UCSD-AML1 (cell line): ENCODE measurements at regions not wholly inside any gene's neighbourhood (a gene's known extent, or its start where the extent isn't known, plus 50 kb on each side); places are given as distances from the start of the nearest gene placed in this dataset.

Experiments
- DNase-seq: peaks from one replicate; lab custom pipeline; 2025; ENCODE audit not compliant: unreplicated experiment; lab: John Stamatoyannopoulos, UW

DNA sequence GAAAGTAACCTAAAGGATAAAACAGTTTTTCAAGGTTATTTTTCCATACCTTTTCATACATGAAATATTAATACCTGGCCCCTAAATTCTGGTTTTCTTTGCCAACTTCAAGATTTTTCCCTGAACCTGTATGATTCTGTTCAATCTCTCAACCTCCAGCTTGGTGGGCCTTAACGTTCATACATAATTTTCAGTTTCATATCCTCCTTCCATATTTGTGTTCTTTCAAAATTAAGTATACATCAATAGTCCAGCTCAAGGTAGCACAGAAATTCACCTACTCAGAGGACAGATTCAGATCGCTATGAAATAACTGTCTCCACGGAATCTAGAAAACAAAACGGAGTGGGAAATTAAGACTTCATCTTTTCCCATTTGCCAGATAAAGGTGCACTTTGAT, 505.8 kb upstream of the GHITM start:
- DNase-seq = no peak

DNA sequence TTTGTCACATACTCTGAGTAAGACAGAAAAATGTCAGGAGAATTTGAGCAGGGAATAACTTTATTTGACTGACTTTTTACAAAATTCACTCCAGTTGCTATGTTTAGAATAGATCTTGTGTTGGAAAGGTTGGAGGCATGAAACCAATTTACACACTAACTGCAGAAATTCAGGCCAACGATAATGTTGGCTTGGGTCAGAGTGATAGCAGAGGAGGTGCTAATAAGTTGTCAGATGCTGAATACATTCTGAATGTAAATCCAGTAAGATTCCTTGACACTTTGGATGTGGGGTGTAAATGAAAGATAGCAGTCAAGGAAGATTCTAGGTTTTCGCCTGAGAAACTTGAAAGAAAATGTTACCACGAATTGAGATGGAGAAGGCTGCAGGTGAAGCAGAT, 502.5 kb upstream of the GHITM start:
- DNase-seq = no peak

DNA sequence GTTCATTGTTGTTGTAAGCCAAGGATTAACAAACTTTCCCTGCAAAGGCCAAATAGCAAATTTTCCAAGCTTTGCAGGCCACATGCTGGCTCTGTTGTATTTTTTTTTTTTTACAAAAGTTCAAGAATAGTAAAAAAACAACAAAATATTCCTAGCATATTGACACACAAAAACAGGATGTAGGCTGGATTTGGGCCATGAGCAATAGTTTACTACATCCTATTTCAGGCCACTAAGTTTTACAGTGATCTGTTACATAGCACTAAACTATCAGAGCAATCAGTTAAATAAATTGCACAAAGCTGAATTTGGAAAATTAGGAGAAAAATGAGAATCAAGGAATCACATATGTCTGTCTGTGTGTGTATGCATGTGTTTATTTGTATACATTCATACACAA, 491.8 kb upstream of the GHITM start:
- DNase-seq = no peak

DNA sequence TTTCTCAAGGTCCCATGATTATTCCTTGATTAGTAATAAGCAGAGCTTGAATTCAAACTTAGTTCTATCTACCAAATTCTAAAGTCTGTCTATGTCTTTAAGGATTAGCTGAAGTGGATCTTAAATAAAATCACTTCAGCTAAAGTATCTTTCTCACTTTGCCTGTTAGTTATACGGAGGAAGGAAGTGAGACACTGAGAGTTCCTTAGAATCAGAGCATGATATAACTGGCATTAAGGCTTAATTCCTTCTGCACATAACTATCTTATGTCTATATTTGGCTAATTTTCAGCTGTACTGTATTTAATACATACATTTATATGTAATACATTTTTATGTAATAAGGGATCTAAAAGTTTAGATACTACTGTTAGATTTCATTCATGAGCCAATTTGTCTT, 491.1 kb upstream of the GHITM start:
- DNase-seq = no peak

DNA sequence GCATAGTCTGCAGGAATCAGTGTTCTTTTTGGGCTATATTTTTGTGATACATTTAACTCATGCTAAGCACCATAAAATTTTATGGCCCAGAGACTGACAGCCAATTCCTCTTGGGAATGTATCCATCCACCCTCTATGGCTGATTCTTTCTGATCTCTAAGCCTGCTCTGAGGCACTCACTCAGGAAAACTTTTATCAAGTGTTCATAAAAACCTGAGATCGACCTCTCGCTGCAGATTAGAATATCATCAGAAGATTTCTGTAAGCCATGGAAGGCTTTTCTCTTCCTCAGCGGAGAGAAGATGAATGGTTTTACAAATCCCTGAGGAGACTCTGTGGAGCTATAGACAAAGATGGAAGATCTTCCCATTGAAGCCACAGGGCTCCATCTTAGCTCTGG, 489.8 kb upstream of the GHITM start:
- DNase-seq = no peak

DNA sequence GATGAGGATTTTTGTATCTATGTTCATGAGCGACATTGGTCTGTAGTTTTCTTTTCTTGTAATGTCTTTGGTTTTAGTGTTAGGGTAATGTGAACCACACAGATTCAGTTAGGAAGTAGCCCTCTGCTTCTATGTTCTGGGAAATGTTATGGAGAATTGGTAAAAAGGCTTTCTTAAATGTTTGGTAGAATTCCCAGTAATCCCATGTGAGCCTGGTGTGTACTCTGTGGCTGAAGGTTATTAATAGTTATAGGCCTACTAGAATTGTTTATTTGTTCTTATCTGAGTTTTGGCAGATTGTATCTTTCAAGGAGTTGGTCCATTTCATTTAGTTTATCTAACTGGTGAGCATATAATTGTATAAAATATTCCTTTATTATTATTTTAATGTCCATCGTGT, 484.6 kb upstream of the GHITM start:
- DNase-seq = no peak

DNA sequence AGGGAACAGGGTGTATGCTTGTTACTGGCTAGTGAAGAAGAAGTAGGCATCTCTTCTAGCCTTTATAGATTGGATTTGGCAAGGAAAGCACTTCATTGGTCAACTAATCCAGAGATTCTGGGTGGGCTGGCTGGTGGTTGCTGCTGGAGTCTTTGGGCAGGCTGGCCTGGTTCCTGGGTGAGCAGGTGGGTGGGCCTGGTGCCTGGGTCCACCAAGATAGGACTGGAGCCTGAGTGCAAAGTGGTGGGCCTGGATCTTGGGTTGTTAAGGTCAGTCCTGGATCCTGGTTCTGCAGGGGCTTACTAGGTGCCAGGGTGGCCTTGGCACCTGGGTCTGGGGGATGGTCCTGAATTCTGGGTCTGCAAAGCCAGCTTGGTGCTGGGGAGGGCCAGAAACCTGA, 482.4 kb upstream of the GHITM start:
- no peak for DNase-seq

DNA sequence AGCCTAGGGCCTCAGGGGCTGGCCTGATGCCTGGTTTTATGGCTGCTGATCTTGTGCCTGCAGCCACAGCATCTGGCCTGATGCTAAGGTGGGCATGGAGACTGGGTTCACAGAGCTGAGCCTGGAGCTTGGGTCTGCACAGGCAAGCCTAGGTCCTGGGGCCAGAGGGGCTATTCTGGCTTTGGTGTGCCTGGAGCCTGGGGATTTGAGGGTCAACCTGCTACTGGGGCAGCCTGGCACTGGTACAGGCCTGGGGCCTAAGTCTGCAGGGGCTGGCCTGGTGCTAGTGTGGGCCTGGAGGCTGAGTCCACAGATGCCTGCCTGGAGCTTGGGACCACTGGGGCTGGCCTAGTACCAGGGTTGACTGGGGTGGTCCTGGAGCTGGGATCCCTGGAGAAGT, 481.8 kb upstream of the GHITM start:
- DNase-seq = no peak

DNA sequence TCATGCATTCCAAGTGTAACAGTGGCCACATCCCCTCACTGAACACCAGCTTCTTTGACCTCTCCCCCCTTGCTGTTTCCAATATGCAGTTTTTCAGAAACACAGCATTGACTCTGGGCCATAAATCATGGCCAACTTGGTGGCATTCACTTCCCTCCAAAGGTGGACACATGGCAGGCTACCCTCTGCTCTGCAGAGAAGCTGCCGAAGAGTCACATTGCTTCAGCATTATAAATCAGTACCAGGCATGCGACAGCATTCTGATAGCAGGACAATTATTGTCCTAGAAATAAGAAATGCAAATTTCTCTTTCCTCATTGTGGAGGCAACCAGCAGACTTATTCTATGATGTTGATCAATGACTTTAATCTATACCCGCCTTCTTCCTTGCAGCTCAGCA, 475.4 kb upstream of the GHITM start:
- DNase-seq = no peak

DNA sequence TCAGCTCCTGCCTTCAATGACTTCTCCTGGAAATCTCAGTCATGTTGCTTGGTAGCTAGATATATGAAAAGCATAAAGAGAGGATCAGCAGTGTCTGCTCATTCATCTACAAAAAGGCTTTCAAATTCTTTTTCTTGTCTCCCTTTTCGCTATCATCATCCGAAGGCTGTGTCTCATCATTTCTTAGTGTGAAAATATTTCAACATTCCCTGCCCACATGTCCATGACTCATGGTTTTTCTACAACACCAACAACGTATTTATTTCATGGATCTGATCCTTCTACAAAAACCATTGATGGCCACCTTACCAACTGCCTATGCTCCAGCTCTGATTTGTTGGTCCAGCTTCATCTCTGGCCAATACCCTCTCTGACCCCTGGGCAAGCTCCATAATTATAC, 472.5 kb upstream of the GHITM start:
- no peak for DNase-seq

DNA sequence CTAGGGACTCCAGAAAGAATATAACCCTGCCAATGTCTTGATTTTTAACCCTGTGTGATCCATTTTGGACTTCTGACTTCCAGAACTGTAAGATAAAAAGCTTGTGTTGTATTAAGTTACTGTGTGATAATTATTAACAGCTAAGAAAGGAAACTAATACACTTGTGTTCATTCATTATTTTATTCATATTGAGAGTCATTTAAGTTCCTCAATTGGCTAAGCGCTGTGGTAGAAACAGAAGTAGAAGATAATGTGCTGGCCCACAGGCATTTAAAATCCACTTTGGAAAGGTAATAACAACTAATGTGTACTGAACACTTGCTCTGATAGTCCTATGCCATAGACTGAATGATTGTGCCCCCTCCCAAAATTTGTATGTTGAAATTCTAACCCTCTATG, 471.7 kb upstream of the GHITM start:
- DNase-seq = no peak

DNA sequence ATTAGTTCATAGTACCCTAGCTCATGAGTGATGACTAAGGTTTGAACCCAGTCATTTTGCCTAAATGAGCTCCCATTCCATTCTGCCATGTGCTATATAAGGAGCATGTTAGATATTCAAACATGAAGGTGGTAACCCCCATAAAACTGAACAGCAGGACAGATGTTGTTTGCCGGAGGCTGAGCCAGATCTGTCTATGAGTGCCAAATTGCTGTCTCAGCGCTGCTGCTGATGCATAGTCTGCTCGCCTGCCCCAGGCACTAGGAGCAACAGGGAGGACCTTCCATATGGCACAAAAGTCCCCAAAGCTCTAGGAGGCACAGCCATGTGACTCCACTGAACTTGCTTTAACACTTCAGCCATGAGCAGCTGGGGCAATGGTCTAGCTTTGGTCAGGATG, 466.0 kb upstream of the GHITM start:
- DNase-seq = no peak

DNA sequence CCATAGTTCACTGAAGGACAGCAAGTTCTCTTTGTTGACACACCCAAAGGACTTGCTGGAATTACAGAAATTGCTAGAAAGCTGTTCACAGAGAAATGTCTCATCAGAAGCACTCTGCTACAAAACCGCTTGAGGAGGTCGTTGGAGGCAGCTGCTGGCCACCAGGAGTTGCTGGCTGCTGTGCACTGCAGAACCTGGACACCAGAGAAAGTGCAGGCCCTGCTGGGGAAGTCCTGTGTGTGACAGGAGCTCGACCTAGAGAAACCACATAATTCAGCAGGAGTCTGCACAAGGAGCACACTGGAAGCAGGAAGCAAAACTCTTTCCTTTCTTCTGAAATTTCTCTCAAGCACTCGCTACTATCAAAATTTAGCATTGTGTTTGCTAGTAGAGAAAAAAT, 461.5 kb upstream of the GHITM start:
- DNase-seq = peak; percentile 10

DNA sequence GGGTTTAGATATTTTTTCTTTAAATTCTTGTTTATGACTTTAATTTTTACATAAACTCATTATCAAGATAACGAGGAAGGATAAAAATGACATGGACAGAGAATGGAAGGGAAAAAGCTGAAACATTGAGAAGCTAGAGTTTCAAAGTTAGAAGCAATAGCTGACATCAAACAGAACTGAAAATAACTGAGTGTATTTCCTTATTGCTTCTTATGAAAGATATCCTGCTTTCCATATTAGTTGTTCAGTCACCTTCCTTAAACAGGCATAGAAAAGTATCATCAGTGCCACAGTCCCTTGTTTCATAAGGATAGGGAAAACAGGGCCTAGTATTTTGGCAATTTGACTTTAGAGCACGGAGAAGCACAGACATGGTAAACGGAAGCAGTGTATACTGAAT, 460.5 kb upstream of the GHITM start:
- DNase-seq = no peak

DNA sequence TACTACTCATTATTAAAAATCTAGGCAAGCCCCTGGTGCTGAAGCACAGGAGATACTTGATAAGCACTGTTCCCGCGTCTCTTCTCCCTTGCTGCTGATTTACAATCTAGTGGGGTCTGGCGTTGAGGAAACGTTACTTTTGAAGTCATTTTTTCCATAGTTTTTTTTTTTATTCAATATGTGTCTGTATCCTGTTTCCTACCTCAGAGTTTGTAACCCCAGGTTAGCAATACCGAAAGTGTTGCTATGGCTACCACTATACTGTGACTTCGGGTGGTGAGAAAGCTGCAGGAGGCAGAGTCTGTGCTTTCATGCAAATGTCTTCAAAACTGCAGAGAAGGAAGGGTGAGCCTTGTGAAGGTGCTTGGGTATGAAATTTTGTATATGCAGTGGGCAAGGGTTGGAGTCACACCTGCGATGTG, 458.8 kb upstream of the GHITM start:
- DNase-seq = no peak

DNA sequence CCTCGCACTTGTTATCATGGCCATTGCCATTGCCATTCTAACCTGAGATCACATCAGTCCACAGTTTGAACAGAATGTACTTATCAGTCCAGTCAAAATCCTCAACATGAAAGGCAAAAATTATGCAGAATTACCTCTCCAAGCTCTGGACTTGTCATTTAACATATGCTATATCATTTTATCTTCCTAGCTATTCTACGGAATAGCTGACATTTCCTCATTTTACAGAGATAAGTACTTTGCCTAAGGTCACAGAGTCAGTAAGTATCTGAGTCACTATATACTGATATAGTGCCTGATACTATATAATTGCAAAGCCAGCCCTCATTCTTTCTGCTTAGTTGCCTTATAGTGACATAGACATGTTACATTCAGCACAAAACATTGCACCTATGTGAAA, 456.9 kb upstream of the GHITM start:
- no peak for DNase-seq

DNA sequence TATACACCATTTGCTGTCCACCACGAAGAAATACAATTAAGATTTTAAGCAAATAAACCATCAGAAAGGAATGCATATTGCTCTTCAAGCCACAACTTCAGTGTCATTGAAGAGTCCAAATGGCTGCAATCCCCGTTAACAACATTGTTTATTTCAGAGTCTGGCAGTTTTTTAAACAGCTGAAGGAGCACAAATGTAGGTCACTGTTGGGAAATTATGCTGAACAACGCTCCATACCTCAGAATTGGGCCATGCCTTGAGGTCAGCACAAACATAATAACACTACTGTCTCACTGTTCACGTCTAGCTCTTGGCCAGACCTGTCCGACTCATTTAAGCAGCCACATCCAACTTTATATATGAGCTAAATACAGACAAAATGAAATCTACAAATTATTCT, 453.9 kb upstream of the GHITM start:
- no peak for DNase-seq

DNA sequence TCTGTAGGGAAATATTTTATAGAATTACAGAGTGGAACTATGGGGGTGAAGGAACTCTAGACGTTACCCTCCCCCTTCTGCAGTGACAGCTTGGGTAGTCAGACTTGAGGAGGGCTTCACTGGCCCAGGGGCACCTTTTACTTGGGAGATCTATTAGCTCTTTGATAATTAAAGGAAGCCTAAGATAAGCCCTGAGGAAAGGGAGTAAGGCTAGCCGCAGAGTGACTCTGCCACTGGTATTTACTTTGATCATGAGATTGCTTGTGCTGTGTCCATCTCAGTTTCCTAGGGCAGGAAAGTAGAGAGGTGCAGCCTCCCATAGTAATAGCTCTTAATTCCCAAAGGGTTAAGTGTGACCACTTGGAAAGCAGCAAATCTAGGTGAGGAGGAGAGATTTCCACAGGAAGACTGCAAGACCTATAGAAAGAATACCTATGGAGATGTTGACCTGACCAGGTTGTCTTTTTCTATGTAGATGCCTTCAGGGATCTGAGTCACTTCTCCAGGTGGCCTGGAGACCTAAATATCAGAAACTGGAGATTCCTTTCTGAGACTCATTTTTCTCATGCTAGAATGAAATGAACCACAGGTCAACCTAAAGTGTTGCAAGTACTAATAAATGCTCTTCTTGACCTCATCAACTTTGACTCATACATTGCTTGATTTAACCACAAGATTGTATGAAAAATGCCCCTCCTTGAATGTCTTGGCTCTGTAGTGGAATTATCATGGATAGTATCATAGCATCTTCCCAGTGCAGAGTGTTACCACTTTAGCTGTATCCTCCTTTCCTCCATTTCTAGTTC, 447.3 kb upstream of the GHITM start:
- no peak for DNase-seq

DNA sequence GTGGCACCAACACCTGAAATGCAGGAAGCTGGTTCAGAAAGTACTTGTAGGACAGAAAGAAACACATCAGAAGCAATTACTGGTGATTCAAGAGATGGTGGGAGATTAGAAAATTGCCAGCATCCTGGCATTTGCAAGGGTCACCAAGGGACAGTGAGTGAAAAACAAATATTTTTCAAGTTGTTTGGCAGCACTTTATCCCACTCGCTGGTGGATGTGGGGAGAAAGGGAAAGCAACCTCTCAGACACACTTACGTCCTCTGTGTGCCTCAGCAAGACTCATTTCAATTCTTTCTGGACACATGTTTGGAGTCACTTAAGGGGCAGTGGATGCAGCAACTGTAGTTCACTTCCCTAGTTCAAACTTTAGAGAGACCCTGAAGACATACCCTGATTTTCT, 440.4 kb upstream of the GHITM start:
- DNase-seq = no peak

DNA sequence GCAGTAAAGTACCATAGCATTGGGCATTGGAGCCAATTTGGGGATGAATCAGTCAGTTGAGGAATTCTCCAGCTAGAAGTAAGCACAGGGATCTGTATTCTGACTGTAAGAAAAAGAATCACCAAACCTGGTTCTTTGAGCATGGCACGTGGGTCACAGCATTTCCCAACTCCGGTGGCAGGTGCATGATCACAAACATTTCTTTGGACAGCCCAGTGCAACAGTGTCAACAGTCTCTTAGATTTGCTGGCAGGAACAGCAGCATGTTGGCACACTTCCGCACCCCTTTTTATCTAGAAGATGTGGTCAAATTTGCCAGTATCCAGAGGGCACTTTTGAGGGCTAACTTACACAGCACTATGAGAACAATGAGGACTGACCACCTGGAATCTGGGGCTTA, 437.5 kb upstream of the GHITM start:
- no peak for DNase-seq

DNA sequence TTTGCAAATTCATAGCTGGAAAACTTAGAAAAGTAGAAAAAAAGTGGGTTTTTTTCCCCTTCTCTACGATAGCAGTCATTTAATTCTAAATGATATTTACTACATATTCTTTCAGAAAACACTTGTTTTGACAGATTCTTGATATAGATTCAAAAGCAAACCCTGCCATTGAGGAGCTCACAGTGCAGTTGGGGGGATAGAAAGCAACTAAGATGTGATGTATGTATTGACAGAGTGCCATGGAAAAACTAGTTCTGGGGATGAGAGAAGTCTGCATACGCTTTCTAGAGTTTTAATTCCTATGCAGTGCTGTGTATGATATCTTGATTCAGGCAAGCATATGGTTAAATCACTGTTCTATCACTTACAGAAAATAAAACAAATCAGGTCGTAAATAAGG, 436.6 kb upstream of the GHITM start:
- DNase-seq = no peak

DNA sequence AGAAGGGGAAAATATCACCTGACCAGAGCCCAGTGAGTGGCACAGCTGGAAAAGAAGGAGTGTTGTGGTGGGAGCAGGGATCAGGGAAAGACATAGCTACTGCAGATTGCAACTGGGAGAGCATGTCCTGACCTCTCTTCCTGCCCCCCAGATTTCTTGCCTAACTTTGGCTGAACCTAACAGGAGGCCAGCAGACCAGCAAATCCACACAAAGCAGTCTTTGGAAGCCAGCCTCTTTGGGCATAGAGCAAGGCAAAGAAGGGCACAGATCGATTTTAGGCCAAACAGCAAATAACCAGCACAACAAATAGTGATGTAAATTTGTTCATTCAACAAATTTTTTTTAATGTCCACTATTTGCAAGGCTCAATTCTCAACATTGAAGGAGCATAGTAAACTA, 433.2 kb upstream of the GHITM start:
- no peak for DNase-seq

DNA sequence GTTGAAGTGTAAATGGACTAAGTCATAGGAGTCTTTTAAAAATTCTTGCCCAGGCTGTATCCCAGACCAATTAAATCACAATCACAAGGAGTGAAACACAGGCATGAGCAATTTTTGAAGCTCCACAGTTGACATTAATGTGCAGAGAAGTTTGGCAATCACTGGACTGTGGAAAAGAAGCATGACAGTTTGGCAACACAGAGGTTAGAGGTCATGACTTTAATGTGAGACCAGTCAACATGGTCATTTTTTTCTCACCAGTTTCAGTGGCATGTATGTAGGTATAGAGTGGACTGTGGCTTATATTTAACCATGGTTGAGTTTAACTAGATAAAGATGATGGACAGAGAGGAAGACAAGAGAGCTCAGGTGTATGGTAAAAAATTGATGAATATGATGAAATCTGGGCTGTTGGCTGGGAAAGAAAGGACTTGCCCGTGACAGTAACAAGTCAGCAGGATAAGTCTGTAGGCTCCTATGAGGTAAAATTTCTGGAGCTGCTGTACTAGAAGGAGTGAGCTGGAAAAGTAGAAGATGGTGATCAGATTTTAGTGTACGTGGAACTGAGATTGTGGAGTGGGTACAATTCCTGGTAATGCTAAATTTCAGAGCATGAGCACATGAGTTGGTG, 432.2 kb upstream of the GHITM start:
- no peak for DNase-seq
